Cardiac muscle cell (in vitro differentiated cells and primary cell): ENCODE measurements at regions not wholly inside any gene's neighbourhood (a gene's known extent, or its start where the extent isn't known, plus 50 kb on each side); places are given as distances from the start of the nearest gene placed in this dataset.

Experiments used
- DNase-seq, 2 donors: peaks; one replicate each; pipeline versions ENCODE4 v3.0.0 to v3.0.0-alpha.2; 2010 to 2017; ENCODE audit warnings: low read depth in 1 of 2, low spot score in 1 of 2
- H3K27ac ChIP-seq: fragments of 200-600 bp; sonication (generic); 2 replicates; pipeline ENCODE4 v1.5.1; 2016
- H3K27me3 ChIP-seq: fragments of 200-600 bp; sonication (generic); 2 replicates; pipeline ENCODE4 v1.6.0; 2016; ENCODE audit warnings: control low read depth
- H3K36me3 ChIP-seq: fragments of 200-600 bp; sonication (generic); 2 replicates; pipeline ENCODE4 v1.5.1; 2016; ENCODE audit warnings: control low read depth
- H3K4me1 ChIP-seq: fragments of 200-600 bp; sonication (generic); 2 replicates; pipeline ENCODE4 v1.8.1; 2017; ENCODE audit warnings: low read depth, mild to moderate bottlenecking, mixed run types
- H3K4me3 ChIP-seq: fragments of 200-600 bp; sonication (generic); 2 replicates; pipeline ENCODE4 v1.5.1; 2016; ENCODE audit warnings: mild to moderate bottlenecking
- H3K9me3 ChIP-seq: fragments of 200-600 bp; sonication (generic); 2 replicates; pipeline ENCODE4 v1.5.1; 2017; ENCODE audit warnings: low read depth, mild to moderate bottlenecking, control low read depth
- CTCF ChIP-seq: IDR thresholded peaks from 2 replicates; pipeline ENCODE4 v1.5.1; 2012; ENCODE audit warnings: low read depth, mild to moderate bottlenecking, low read length

DNA sequence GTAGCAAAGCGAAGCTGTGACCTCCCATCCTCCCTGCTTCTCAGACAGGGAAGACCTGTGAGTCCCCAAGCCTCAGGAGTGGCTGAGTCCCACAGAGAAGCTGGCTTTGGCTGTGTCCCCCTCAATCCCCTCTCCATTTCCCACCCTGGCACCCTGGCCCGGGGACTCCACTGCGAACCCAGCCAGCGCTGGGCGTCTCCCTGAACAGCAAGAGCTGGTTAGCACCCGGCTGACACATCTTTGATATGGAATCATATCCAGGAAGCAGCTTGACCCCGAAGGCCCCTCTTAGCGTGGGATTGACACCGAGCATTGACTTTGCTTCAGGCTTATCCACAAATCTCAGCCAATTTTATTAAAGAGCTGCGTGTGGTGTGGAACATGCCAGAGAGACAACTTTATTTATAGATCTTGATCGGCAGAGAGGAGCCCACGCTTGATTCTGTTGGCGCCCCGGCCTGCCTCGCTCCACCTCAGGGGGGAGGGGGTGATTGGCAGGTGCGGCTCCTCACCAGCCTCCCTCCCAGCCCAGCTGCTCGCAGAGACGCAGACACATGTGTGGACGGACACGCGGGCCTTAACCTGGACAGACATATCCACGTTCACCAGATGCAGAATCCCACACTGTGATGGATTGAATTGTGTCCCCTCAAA lies 120.7 kb upstream of the MVB12B start:
- Histone ChIP-seq H3K9me3 (no peaks in the 10 kb centered on the region), H3K36me3 (no peaks in the 10 kb centered on the region), H3K27ac (no peak overlapping the region), H3K4me1 (no peaks in the 10 kb centered on the region), H3K4me3 (no peak overlapping the region), H3K27me3 (no peaks in the 10 kb centered on the region)
- TF ChIP-seq CTCF, result no peak
- DNase-seq, result no peak

- Histone ChIP-seq H3K27ac (no peak overlapping the region), H3K36me3 (no peaks in the 10 kb centered on the region), H3K27me3 (no peaks in the 10 kb centered on the region), H3K4me1 (no peaks in the 10 kb centered on the region), H3K9me3 (no peaks in the 10 kb centered on the region), H3K4me3 (no peak overlapping the region)
- no peak for TF ChIP-seq CTCF
- no peak for DNase-seq
These were observed 119.4 kb upstream of the MVB12B start for GRCh38 chr9:126207256-126207655.

GRCh38 chr9:126208216-126208758 lies 118.3 kb upstream of the MVB12B start:
- H3K27ac ChIP-seq, result no peak overlapping the region
- H3K4me1 ChIP-seq, result no peaks in the 10 kb centered on the region
- no peaks in the 10 kb centered on the region for H3K27me3 ChIP-seq
- no peaks in the 10 kb centered on the region for H3K36me3 ChIP-seq
- TF ChIP-seq CTCF, result no peak
- no peak for DNase-seq
- H3K4me3 ChIP-seq, result no peak overlapping the region
- no peaks in the 10 kb centered on the region for H3K9me3 ChIP-seq

GRCh38 chr9:126211441-126212074 lies 115.1 kb upstream of the MVB12B start:
- no peak overlapping the region for H3K4me3 ChIP-seq
- DNase-seq, result no peak

DNA sequence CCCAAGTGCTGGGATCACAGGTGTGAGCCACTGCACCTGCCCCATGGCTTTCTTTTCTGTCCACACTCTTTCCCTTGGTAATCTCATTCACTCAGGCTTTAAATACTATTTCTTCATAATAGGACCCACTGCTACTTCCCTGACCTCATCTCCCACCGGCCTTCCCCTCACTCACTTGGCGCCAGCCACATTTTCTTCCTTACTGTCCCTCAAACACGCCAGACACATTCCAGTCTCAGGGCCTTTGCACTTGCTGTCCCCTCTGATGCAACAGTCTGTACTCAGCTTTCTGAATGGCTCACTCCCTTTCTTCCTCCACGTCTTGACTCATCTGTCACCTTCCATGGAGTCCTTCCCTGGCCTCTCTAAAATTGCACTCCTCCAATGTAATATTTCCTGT lies 111.1 kb upstream of the MVB12B start:
- Histone ChIP-seq H3K4me3 (no peak overlapping the region), H3K27me3 (no peaks in the 10 kb centered on the region), H3K27ac (no peak overlapping the region), H3K4me1 (no peaks in the 10 kb centered on the region), H3K9me3 (no peaks in the 10 kb centered on the region), H3K36me3 (no peaks in the 10 kb centered on the region)
- DNase-seq, result no peak
- no peak for TF ChIP-seq CTCF

More at GRCh38 chr9:126211441-126212074, 115.1 kb upstream of the MVB12B start:
- Histone ChIP-seq H3K9me3 (no peaks in the 10 kb centered on the region), H3K27ac (no peak overlapping the region), H3K36me3 (no peaks in the 10 kb centered on the region), H3K27me3 (no peaks in the 10 kb centered on the region), H3K4me1 (no peaks in the 10 kb centered on the region)
- no peak for TF ChIP-seq CTCF
